GM20000 (cell line): ENCODE measurements at regions not wholly inside any gene's neighbourhood (a gene's known extent, or its start where the extent isn't known, plus 50 kb on each side); places are given as distances from the start of the nearest gene placed in this dataset.
"Not testable (repeated sequence)": the region's sequence is repeated elsewhere in the genome, so short reads cannot be mapped to it uniquely, and the experiment has no call there.

ENCODE experiments used
- DNase-seq: peaks from one replicate; pipeline ENCODE4 v3.0.0; 2012; ENCODE audit warnings: low spot score
- CTCF ChIP-seq: IDR thresholded peaks from 2 replicates; pipeline ENCODE4 v1.5.1; 2012; ENCODE audit warnings: mild to moderate bottlenecking, control low read depth; ENCODE audit errors: extremely low read depth, missing control alignments

- TF ChIP-seq CTCF: no peak
- no peak for DNase-seq
These were observed 255.2 kb upstream of the POT1 start for GRCh38 chr7:125184801-125185200.

GRCh38 chr7:125181569-125182267, 252.1 kb upstream of the POT1 start:
- DNase-seq: not testable (repeated sequence)

- no peak for TF ChIP-seq CTCF
These were observed 243.9 kb upstream of the POT1 start for GRCh38 chr7:125173571-125173970.

GRCh38 chr7:125169088-125169487, 239.5 kb upstream of the POT1 start:
- no peak for TF ChIP-seq CTCF
- DNase-seq: no peak

More at GRCh38 chr7:125173571-125173970, 243.9 kb upstream of the POT1 start:
- DNase-seq: no peak

GRCh38 chr7:125154930-125155329, 225.3 kb upstream of the POT1 start:
- DNase-seq: no peak
- no peak for TF ChIP-seq CTCF

GRCh38 chr7:125149151-125149550, 219.5 kb upstream of the POT1 start:
- no peak for DNase-seq
- TF ChIP-seq CTCF: no peak

- DNase-seq: no peak
- TF ChIP-seq CTCF: no peak
These were observed 217.4 kb upstream of the POT1 start for GRCh38 chr7:125147047-125147446.
